GM12891 (cell line): ENCODE measurements at regions not wholly inside any gene's neighbourhood (a gene's known extent, or its start where the extent isn't known, plus 50 kb on each side); places are given as distances from the start of the nearest gene placed in this dataset.
"Not testable (repeated sequence)": the region's sequence is repeated elsewhere in the genome, so short reads cannot be mapped to it uniquely, and the experiment has no call there.

Experiments used
- DNase-seq: peaks from one replicate; pipeline ENCODE4 v3.0.0; 2011; ENCODE audit warnings: low spot score; ENCODE audit not compliant: insufficient read length
- FAIRE-seq: peaks from 2 replicates; lab custom pipeline; 2011; peaks lifted over from hg19 to GRCh38; lab: Jason Lieb, UNC
- PAX5 ChIP-seq: IDR thresholded peaks from 2 replicates; pipeline ENCODE4 v1.6.1; 2011; ENCODE audit warnings: low read length, moderate library complexity, mild to moderate bottlenecking; ENCODE audit not compliant: insufficient read depth, severe bottlenecking
- POLR2A ChIP-seq: IDR thresholded peaks from 2 replicates; pipeline ENCODE4 v1.6.1; 2011; ENCODE audit warnings: low read depth, low read length, control low read depth
- POLR2AphosphoS5 ChIP-seq: IDR thresholded peaks from 2 replicates; pipeline ENCODE4 v1.6.1; 2011; ENCODE audit warnings: low read depth, low read length, control low read depth
- POU2F2 ChIP-seq: IDR thresholded peaks from 2 replicates; pipeline ENCODE4 v1.6.1; 2011; ENCODE audit warnings: low read depth, mild to moderate bottlenecking, control low read depth, low read length, moderate library complexity
- SPI1 ChIP-seq: IDR thresholded peaks from 2 replicates; pipeline ENCODE4 v1.6.1; 2011; ENCODE audit warnings: low read depth, low read length, control low read depth
- TAF1 ChIP-seq: IDR thresholded peaks from 2 replicates; pipeline ENCODE4 v1.6.1; 2011; ENCODE audit warnings: low read depth, low read length, control low read depth

- DNase-seq (no peak), FAIRE-seq (no peak)
- TF ChIP-seq POLR2AphosphoS5 (no peak), PAX5 (no peak), SPI1 (no peak)
Measured at GRCh38 chr5:91797576-91797975, 414.5 kb upstream of the ARRDC3 start.

- no peak for TF ChIP-seq PAX5
- no peak for TF ChIP-seq POLR2AphosphoS5
- no peak for TF ChIP-seq POU2F2
- TF ChIP-seq POLR2A, result no peak
- no peak for TF ChIP-seq TAF1
- no peak for TF ChIP-seq SPI1
- no peak for FAIRE-seq
- DNase-seq, result no peak
Measured at GRCh38 chr5:91794856-91795548, 411.9 kb upstream of the ARRDC3 start.

GRCh38 chr5:91794455-91794854, 411.3 kb upstream of the ARRDC3 start:
- TF ChIP-seq POU2F2 (no peak), POLR2AphosphoS5 (no peak), TAF1 (no peak), PAX5 (no peak), SPI1 (no peak), POLR2A (no peak)
- FAIRE-seq (no peak), DNase-seq (no peak)

GRCh38 chr5:91787718-91788117, 404.6 kb upstream of the ARRDC3 start:
- DNase-seq (no peak), FAIRE-seq (no peak)
- TF ChIP-seq POU2F2, result no peak
- no peak for TF ChIP-seq SPI1
- TF ChIP-seq TAF1, result no peak
- TF ChIP-seq POLR2AphosphoS5, result no peak
- no peak for TF ChIP-seq POLR2A
- TF ChIP-seq PAX5, result no peak

- TF ChIP-seq POLR2AphosphoS5 (no peak), SPI1 (no peak), POLR2A (no peak), POU2F2 (no peak), PAX5 (no peak), TAF1 (no peak)
- DNase-seq (no peak), FAIRE-seq (no peak)
Measured at GRCh38 chr5:91777671-91778070, 394.6 kb upstream of the ARRDC3 start.

- TF ChIP-seq SPI1 (no peak), PAX5 (no peak), POLR2AphosphoS5 (no peak), TAF1 (no peak), POU2F2 (no peak), POLR2A (no peak)
- no peak for DNase-seq
- no peak for FAIRE-seq
Measured at GRCh38 chr5:91776249-91776648, 393.1 kb upstream of the ARRDC3 start.

- FAIRE-seq, result no peak
- no peak for DNase-seq
- no peak for TF ChIP-seq PAX5
- no peak for TF ChIP-seq POU2F2
- no peak for TF ChIP-seq TAF1
- TF ChIP-seq SPI1, result no peak
- no peak for TF ChIP-seq POLR2A
- TF ChIP-seq POLR2AphosphoS5, result no peak
Measured at GRCh38 chr5:91770400-91770799, 387.3 kb upstream of the ARRDC3 start.

GRCh38 chr5:91757383-91757782, 374.3 kb upstream of the ARRDC3 start:
- not testable (repeated sequence) for DNase-seq, FAIRE-seq

GRCh38 chr5:91754990-91755389, 371.9 kb upstream of the ARRDC3 start:
- no peak for TF ChIP-seq TAF1
- no peak for TF ChIP-seq SPI1
- TF ChIP-seq POLR2A, result no peak
- no peak for TF ChIP-seq PAX5
- TF ChIP-seq POLR2AphosphoS5, result no peak
- TF ChIP-seq POU2F2, result no peak
- DNase-seq, result no peak
- FAIRE-seq, result no peak

GRCh38 chr5:91744470-91744869, 361.4 kb upstream of the ARRDC3 start:
- DNase-seq, FAIRE-seq: not testable (repeated sequence)

GRCh38 chr5:91742550-91742949, 359.4 kb upstream of the ARRDC3 start:
- DNase-seq, result no peak
- no peak for TF ChIP-seq TAF1
- no peak for TF ChIP-seq PAX5
- no peak for TF ChIP-seq POLR2A
- no peak for TF ChIP-seq SPI1
- no peak for TF ChIP-seq POLR2AphosphoS5
- no peak for TF ChIP-seq POU2F2
- FAIRE-seq, result no peak
